PC-9 (cell line): ENCODE measurements at regions not wholly inside any gene's neighbourhood (a gene's known extent, or its start where the extent isn't known, plus 50 kb on each side); places are given as distances from the start of the nearest gene placed in this dataset.

Experiments
- BruUV-seq: library from RNA; stranded (reverse); fragments of 400-500 nt; replicated peaks from 2 replicates; lab custom pipeline; 2021; lab: Mats Ljungman, UMichigan
- CTCF ChIA-PET: fragments of 300-600 bp; sonication (Branson Sonifier 250); formaldehyde crosslinking; loops from one replicate; lab custom pipeline; 2022; ENCODE audit warnings: antibody characterized with exemption; lab: Charles Lee
- POLR2A ChIA-PET: fragments of 300-600 bp; sonication (Branson Sonifier 250); formaldehyde crosslinking; loops from one replicate; lab custom pipeline; 2022; ENCODE audit warnings: antibody characterized with exemption; ENCODE audit not compliant: unreplicated experiment; lab: Charles Lee
- DNase-seq, 2 experiments: peaks; one replicate each; pipeline versions ENCODE4 v3.0.0 to v3.0.0-alpha.2; 2015 to 2022; ENCODE audit warnings: mixed read lengths in 1 of 2
- H2AFZ ChIP-seq: fragments of 200-600 bp; sonication (generic); 2 replicates; pipeline ENCODE4 v1.8.1; 2017; ENCODE audit warnings: antibody characterized with exemption
- H3F3A ChIP-seq: fragments of 200-600 bp; sonication (generic); 2 replicates; pipeline ENCODE4 v1.8.1; 2017; ENCODE audit warnings: antibody characterized with exemption, mild to moderate bottlenecking, low read depth; ENCODE audit not compliant: insufficient read depth
- H3K27ac ChIP-seq: fragments of 200-600 bp; sonication (generic); 2 replicates; pipeline ENCODE4 v1.6.1; 2016; ENCODE audit warnings: mixed run types
- H3K27me3 ChIP-seq: fragments of 200-600 bp; sonication (generic); 2 replicates; pipeline ENCODE4 v1.6.1; 2016; ENCODE audit warnings: low read depth, mixed run types; ENCODE audit not compliant: insufficient read depth
- H3K36me3 ChIP-seq: fragments of 200-600 bp; sonication (generic); 2 replicates; pipeline ENCODE4 v1.6.1; 2016; ENCODE audit warnings: low read depth, mixed run types
- H3K4me1 ChIP-seq: fragments of 200-600 bp; sonication (generic); replicated peaks from 2 replicates; pipeline ENCODE4 v1.6.1; 2016; ENCODE audit warnings: mixed run types; ENCODE audit not compliant: insufficient read depth
- H3K4me2 ChIP-seq: fragments of 200-600 bp; sonication (generic); 2 replicates; pipeline ENCODE4 v1.6.1; 2017; ENCODE audit warnings: mixed run types
- H3K4me3 ChIP-seq: fragments of 200-600 bp; sonication (generic); 2 replicates; pipeline ENCODE4 v1.6.1; 2016; ENCODE audit warnings: mixed run types
- H3K79me2 ChIP-seq: fragments of 200-600 bp; sonication (generic); 2 replicates; pipeline ENCODE4 v1.6.1; 2017; ENCODE audit warnings: low read depth, mixed run types
- H3K9me2 ChIP-seq: fragments of 200-600 bp; sonication (generic); 2 replicates; pipeline ENCODE4 v1.8.1; 2017; ENCODE audit warnings: mild to moderate bottlenecking; ENCODE audit not compliant: insufficient read depth
- H3K9me3 ChIP-seq: fragments of 200-600 bp; sonication (generic); 2 replicates; pipeline ENCODE4 v1.8.1; 2016; ENCODE audit warnings: low read depth; ENCODE audit not compliant: insufficient read depth
- H4K20me1 ChIP-seq: fragments of 200-600 bp; sonication (generic); 2 replicates; pipeline ENCODE4 v1.8.1; 2017; ENCODE audit not compliant: insufficient read depth
- EZH2 ChIP-seq: fragments of 200-600 bp; sonication (generic); IDR thresholded peaks from 2 replicates; pipeline ENCODE4 v1.8.0; 2017; ENCODE audit warnings: antibody characterized with exemption, low read depth
- intact Hi-C: fragments of 100-400 bp; cut with micrococcal nuclease; formaldehyde crosslinking; loops from one replicate; pipeline ENCODE4 v1.10.0; 2022; ENCODE audit not compliant: unreplicated experiment
- TF ChIP-seq, protein P1 (sequence below): fragments of 200-600 bp; sonication (generic); conservative IDR thresholded peaks from 2 replicates; pipeline ENCODE4 v1.6.1; 2017; ENCODE audit warnings: mixed run types, antibody characterized with exemption, mild to moderate bottlenecking, moderate library complexity

DNA sequence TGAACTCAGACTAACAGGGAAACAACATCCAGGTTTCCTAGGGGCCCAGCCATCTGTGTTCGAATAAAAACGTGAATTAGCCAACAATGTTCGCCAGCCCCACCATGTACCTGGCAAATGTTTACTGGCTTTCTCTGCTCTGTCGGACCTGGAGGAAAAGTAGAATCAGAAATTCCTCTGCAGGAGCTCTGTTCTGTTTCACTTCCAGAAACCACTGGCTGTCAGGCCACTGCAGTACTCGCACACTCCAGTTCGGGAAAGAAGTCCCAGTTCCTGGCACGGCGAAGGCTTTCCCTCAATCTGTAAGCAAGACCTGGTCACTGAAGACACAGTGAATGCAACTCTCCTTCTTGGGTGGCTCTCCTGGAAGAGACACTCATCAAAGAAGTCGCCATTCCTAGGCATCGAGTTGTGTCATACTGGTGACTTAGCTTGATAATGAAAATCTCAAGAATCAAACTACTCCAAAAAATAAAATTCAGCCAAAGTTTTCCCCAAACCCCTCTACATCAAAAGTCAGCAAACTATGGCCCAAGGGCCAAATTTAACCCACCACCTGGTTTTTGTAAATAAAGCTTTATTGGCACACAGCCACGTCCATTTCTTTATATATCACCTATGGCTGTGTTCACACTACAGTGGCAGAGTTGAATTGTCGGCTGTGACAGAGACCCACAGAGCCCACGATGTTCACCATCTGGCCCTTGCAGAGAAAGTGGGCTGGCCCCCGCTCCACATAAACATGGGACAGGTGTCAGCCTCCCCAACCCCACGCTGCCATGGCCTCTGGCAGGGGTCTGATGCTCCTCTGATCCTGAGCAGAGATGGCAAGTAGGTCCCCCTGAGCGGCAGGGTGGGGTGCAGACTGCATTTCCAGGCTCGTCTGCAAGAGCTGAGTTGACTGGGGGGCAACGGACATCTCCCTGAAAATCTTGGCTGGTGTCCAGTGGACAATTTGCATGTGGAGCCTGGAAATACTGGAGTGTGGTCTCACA, 189.2 kb upstream of the DIO3 start:
- no peaks in the 10 kb centered on the region for H3K9me3 ChIP-seq
- no TSS peak for BruUV-seq
- H3K27me3 ChIP-seq, result no peaks in the 10 kb centered on the region
- no peak overlapping the region for H2AFZ ChIP-seq
- no peaks in the 10 kb centered on the region for H4K20me1 ChIP-seq
- no peak overlapping the region for H3K4me2 ChIP-seq
- DNase-seq, result no peak
- ChIA-PET POLR2A (interaction anchor here (0.6 kb wide), 1 partner anchor 16 kb away, joined by 3 read pairs; no protein-coding TSS in a partner anchor), CTCF (no interaction called here)
- TF ChIP-seq EZH2, result no peak
- TF ChIP-seq, protein P1, sequence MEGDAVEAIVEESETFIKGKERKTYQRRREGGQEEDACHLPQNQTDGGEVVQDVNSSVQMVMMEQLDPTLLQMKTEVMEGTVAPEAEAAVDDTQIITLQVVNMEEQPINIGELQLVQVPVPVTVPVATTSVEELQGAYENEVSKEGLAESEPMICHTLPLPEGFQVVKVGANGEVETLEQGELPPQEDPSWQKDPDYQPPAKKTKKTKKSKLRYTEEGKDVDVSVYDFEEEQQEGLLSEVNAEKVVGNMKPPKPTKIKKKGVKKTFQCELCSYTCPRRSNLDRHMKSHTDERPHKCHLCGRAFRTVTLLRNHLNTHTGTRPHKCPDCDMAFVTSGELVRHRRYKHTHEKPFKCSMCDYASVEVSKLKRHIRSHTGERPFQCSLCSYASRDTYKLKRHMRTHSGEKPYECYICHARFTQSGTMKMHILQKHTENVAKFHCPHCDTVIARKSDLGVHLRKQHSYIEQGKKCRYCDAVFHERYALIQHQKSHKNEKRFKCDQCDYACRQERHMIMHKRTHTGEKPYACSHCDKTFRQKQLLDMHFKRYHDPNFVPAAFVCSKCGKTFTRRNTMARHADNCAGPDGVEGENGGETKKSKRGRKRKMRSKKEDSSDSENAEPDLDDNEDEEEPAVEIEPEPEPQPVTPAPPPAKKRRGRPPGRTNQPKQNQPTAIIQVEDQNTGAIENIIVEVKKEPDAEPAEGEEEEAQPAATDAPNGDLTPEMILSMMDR, result no peak
- no peaks in the 10 kb centered on the region for H3K79me2 ChIP-seq
- no peak overlapping the region for H3K4me3 ChIP-seq
- no peak overlapping the region for H3K27ac ChIP-seq
- intact Hi-C loops, result no loop called here
- H3K9me2 ChIP-seq, result no peaks in the 10 kb centered on the region
- no peaks in the 10 kb centered on the region for H3K36me3 ChIP-seq
- no peaks in the 10 kb centered on the region for H3F3A ChIP-seq
- no peaks in the 10 kb centered on the region for H3K4me1 ChIP-seq

DNA sequence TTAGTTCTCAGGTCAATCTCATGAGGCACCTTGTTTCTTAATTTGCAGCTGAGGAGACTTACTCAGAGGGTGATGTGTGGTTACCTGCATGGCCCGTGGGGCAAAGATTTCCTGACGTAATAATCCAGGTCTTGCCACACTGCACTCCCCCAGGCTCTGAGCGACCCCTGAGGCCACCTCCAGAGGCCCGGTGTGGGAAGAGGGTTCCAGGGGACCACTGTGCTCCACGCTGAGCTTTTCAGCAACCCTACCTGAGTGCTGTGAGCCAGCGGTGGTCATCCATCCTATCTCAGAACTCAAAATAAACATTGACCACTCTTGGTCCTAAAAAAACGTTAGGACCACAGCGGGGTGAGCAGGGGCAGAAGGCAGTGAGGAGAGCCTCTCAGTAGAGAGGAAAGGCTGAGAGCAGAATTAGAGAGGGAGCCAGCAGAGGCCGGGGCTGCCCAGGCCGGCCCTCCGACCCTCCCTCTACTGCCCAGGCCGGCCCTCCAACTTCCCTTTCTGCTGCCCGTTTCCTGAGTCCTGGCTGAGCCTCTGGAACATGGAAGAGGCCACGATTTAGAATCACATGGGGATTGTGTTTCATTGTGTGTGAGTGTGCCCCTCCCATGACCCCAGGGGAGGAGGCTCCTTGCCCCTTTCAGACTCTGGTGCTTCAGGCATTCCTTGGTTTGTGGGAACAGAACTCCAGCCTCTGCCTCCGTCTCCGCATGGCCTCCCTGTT, 188.2 kb upstream of the DIO3 start:
- Histone ChIP-seq H2AFZ (no peak overlapping the region), H3K4me3 (no peak overlapping the region), H3K9me2 (no peaks in the 10 kb centered on the region), H3K9me3 (no peaks in the 10 kb centered on the region), H3K4me2 (no peak overlapping the region), H4K20me1 (no peaks in the 10 kb centered on the region), H3K79me2 (no peaks in the 10 kb centered on the region), H3K27me3 (no peaks in the 10 kb centered on the region), H3F3A (no peaks in the 10 kb centered on the region), H3K36me3 (no peaks in the 10 kb centered on the region), H3K27ac (no peak overlapping the region), H3K4me1 (no peaks in the 10 kb centered on the region)
- POLR2A ChIA-PET, result interaction anchor here (0.5 kb wide), 1 partner anchor 231 kb away, joined by 7 read pairs; no protein-coding TSS in a partner anchor
- DNase-seq, result no peak
- BruUV-seq, result no TSS peak
- TF ChIP-seq EZH2, result no peak
- TF ChIP-seq, protein P1, result no peak
- CTCF ChIA-PET, result no interaction called here
- intact Hi-C loops, result no loop called here

DNA sequence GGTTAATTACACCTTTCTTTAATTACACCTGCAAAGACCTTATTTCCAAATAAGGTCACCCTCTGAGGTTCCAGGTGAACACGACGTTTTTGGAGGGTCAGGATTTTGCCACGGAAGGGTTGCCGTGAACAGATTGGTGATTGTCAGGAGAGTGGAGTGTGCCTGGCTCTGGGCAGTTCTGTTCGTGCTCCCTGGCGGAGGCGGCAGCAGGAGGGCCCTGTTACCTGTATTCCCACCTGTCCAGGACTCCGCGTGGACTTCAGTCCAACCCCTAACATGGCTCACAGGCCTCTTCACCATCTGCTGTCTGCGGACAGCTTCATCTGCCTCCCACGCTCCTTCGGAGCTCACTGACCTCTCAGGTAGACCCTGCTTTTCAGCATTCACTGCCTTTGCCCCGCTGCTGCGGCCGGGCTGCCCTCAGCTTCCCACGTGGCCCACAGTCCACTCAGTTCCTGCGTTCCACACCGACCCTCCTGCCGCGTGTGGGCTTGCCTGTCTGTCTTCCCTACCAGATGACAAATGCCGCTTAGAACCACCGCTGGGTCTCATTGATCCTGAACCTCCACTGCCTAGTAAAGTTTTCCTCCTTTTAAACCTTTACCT, 187.5 kb upstream of the DIO3 start:
- no peaks in the 10 kb centered on the region for H3K36me3 ChIP-seq
- ChIA-PET CTCF (no interaction called here), POLR2A (no interaction called here)
- TF ChIP-seq EZH2, result no peak
- TF ChIP-seq, protein P1, result no peak
- H3K4me1 ChIP-seq, result no peaks in the 10 kb centered on the region
- no peak overlapping the region for H3K4me3 ChIP-seq
- H3K79me2 ChIP-seq, result no peaks in the 10 kb centered on the region
- H3F3A ChIP-seq, result no peaks in the 10 kb centered on the region
- no peaks in the 10 kb centered on the region for H4K20me1 ChIP-seq
- H3K9me2 ChIP-seq, result no peaks in the 10 kb centered on the region
- H3K27me3 ChIP-seq, result no peaks in the 10 kb centered on the region
- no peak for DNase-seq
- no peaks in the 10 kb centered on the region for H3K9me3 ChIP-seq
- intact Hi-C loops, result no loop called here
- no TSS peak for BruUV-seq
- no peak overlapping the region for H2AFZ ChIP-seq
- no peak overlapping the region for H3K27ac ChIP-seq
- H3K4me2 ChIP-seq, result no peak overlapping the region
